Nephron progenitor cell (in vitro differentiated cells): ENCODE measurements at regions not wholly inside any gene's neighbourhood (a gene's known extent, or its start where the extent isn't known, plus 50 kb on each side); places are given as distances from the start of the nearest gene placed in this dataset.

Experiments
- DNase-seq: peaks from one replicate; pipeline ENCODE4 v3.0.0; 2021
- H3K27ac Mint-ChIP-seq: 2 replicates; pipeline ENCODE4 v1.8.0; 2021; ENCODE audit warnings: mild to moderate bottlenecking, moderate library complexity, mixed read lengths
- H3K27me3 Mint-ChIP-seq: 2 replicates; pipeline ENCODE4 v1.8.0; 2021; ENCODE audit warnings: mild to moderate bottlenecking, low read depth, mixed read lengths; ENCODE audit not compliant: poor library complexity
- H3K36me3 Mint-ChIP-seq: 2 replicates; pipeline ENCODE4 v1.8.0; 2021; ENCODE audit warnings: low read depth, mixed read lengths
- H3K4me1 Mint-ChIP-seq: 2 replicates; pipeline ENCODE4 v1.8.0; 2021; ENCODE audit warnings: mixed read lengths
- H3K4me3 Mint-ChIP-seq: 2 replicates; pipeline ENCODE4 v1.8.0; 2021; ENCODE audit warnings: mild to moderate bottlenecking, moderate library complexity, mixed read lengths
- H3K9me3 Mint-ChIP-seq: 2 replicates; pipeline ENCODE4 v1.8.0; 2021; ENCODE audit warnings: mild to moderate bottlenecking, moderate library complexity, mixed read lengths
- TF ChIP-seq, protein P1 (sequence below): fragments of 200-600 bp; sonication (generic); IDR thresholded peaks from 2 replicates; pipeline ENCODE4 v1.5.0; 2021; ENCODE audit warnings: antibody characterized with exemption

- peaks cover 12% of the 10 kb centered on the region for H3K27me3 Mint-ChIP-seq
- H3K4me1 Mint-ChIP-seq = peaks cover 41% of the 10 kb centered on the region
- DNase-seq = no peak
- TF ChIP-seq, protein P1, sequence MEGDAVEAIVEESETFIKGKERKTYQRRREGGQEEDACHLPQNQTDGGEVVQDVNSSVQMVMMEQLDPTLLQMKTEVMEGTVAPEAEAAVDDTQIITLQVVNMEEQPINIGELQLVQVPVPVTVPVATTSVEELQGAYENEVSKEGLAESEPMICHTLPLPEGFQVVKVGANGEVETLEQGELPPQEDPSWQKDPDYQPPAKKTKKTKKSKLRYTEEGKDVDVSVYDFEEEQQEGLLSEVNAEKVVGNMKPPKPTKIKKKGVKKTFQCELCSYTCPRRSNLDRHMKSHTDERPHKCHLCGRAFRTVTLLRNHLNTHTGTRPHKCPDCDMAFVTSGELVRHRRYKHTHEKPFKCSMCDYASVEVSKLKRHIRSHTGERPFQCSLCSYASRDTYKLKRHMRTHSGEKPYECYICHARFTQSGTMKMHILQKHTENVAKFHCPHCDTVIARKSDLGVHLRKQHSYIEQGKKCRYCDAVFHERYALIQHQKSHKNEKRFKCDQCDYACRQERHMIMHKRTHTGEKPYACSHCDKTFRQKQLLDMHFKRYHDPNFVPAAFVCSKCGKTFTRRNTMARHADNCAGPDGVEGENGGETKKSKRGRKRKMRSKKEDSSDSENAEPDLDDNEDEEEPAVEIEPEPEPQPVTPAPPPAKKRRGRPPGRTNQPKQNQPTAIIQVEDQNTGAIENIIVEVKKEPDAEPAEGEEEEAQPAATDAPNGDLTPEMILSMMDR = no peak
- peaks cover 3% of the 10 kb centered on the region for H3K9me3 Mint-ChIP-seq
- H3K27ac Mint-ChIP-seq = no peak overlapping the region
- no peaks in the 10 kb centered on the region for H3K36me3 Mint-ChIP-seq
- no peak overlapping the region for H3K4me3 Mint-ChIP-seq
Observed at GRCh38 chr12:111064154-111064553, 143.8 kb upstream of the MYL2 start.

GRCh38 chr12:111063295-111064026 lies 143.1 kb upstream of the MYL2 start:
- H3K36me3 Mint-ChIP-seq = no peaks in the 10 kb centered on the region

GRCh38 chr12:111057701-111058425 lies 137.5 kb upstream of the MYL2 start:
- H3K9me3 Mint-ChIP-seq = no peaks in the 10 kb centered on the region
- peak overlapping the region; percentile 60 for H3K27ac Mint-ChIP-seq
- H3K4me3 Mint-ChIP-seq = no peak overlapping the region
- no peak for DNase-seq
- H3K36me3 Mint-ChIP-seq = no peaks in the 10 kb centered on the region
- H3K27me3 Mint-ChIP-seq = peaks cover 7% of the 10 kb centered on the region
- TF ChIP-seq, protein P1 = no peak
- peaks cover 43% of the 10 kb centered on the region for H3K4me1 Mint-ChIP-seq

More at GRCh38 chr12:111063295-111064026, 143.1 kb upstream of the MYL2 start:
- TF ChIP-seq, protein P1 = no peak
- Mint-ChIP-seq H3K9me3 (peaks cover 3% of the 10 kb centered on the region), H3K27me3 (peaks cover 12% of the 10 kb centered on the region), H3K4me3 (no peak overlapping the region), H3K27ac (no peak overlapping the region), H3K4me1 (peaks cover 40% of the 10 kb centered on the region)
- no peak for DNase-seq

DNA sequence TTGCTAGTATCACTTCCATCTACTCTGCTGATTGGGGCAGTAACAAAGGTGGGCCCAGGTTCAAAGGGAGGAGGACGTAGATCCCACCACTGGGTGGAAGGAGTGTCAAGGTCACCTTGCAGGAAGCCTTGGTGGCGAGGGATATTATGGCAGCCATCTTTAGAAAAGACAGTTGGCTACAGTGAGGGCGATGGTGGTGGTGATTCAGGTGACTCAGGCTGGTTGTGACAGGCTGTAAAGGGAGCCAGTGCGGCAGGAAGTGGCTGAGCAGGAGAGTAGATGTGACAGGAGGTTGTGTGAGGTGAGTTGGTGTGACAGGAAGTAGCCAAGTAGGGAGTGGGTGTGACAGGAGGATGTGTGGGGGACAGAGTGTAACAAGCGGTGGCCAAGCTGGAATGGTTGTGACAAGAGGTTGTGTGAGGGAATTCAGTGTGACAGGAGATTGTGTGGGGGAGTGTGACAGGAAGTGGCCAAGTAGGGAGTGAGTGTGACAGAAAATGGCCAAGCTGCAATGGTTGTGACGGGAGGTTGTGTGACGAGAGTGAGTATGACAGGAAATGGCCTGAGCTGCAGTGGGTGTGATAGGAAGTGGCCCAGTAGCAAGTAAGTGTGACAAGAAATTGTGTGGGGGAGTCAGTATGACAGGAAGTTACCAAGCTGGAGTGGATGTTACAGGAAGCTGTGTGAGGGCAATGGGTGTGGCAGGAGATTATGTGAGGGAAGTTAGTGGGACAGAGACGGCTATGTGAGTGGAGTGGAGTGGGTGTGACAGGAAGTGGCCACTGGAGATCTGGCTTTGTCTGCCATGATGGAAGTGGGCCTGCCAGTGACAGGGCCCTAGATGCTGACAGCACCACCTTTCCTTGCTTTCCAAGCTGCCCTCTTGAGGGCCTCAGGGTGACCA lies 136.5 kb upstream of the MYL2 start:
- peak overlapping the region; percentile 60 for H3K27ac Mint-ChIP-seq
- H3K4me3 Mint-ChIP-seq = no peak overlapping the region
- no peaks in the 10 kb centered on the region for H3K36me3 Mint-ChIP-seq
- peaks cover 34% of the 10 kb centered on the region for H3K4me1 Mint-ChIP-seq
- TF ChIP-seq, protein P1 = no peak
- H3K9me3 Mint-ChIP-seq = no peaks in the 10 kb centered on the region
- no peak for DNase-seq
- H3K27me3 Mint-ChIP-seq = peaks cover 7% of the 10 kb centered on the region

DNA sequence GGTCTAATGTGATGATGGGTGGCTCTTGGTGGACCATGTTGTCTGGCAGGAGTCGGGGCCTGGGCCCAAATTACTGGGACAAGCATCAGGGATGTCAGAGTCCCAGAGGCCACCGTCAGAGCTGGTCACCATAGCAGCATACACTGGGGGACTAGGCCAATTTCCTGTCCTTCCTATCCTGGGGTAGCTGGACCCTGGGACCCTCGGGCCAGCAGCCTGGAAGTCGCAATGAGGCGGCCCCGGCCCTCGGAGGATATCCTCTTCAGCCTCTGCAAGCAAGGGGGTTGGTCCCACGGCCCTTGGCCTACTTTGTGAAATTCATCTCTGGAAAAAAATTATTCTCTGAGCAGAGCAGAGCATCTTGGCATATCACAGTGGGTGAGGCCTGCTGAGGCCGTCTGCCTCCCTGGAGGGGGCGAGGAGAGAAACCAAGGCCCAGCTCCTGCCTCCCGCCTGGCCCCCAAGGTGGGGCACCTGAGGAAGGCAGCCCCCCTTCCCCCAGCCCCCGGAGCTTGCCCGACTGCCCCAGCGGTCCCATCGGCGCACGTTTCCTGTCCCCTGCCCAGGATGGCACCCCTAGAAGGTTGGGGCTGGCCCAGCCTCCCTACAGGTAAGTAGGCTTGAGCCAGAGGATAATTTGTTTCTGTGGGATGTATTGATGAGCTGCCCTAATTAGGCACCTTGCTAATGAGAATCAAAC lies 135.0 kb upstream of the MYL2 start:
- H3K36me3 Mint-ChIP-seq = no peaks in the 10 kb centered on the region
- peaks cover 24% of the 10 kb centered on the region for H3K4me1 Mint-ChIP-seq
- H3K27me3 Mint-ChIP-seq = no peaks in the 10 kb centered on the region
- TF ChIP-seq, protein P1 = no peak
- no peak for DNase-seq
- H3K27ac Mint-ChIP-seq = no peak overlapping the region
- no peaks in the 10 kb centered on the region for H3K9me3 Mint-ChIP-seq
- H3K4me3 Mint-ChIP-seq = no peak overlapping the region
